Panc1 (cell line): ENCODE measurements at regions not wholly inside any gene's neighbourhood (a gene's known extent, or its start where the extent isn't known, plus 50 kb on each side); places are given as distances from the start of the nearest gene placed in this dataset.

Experiments used
- POLR2AphosphoS5 ChIP-seq: IDR thresholded peaks from 2 replicates; pipeline ENCODE4 v1.6.1; 2012; ENCODE audit warnings: mild to moderate bottlenecking, low read depth, low read length, moderate library complexity
- TCF7L2 ChIP-seq: IDR thresholded peaks from 2 replicates; pipeline ENCODE4 v1.6.1; 2011; ENCODE audit warnings: mild to moderate bottlenecking, low read depth, low read length, inconsistent platforms
- TF ChIP-seq, protein P1 (sequence below): fragments of 450-650 bp; IDR thresholded peaks from 2 replicates; pipeline ENCODE4 v1.5.1; 2017; ENCODE audit warnings: mild to moderate bottlenecking
- TF ChIP-seq, protein P2 (sequence below), 2 experiments: IDR thresholded peaks; 2 replicates each; pipeline ENCODE4 v1.6.1; 2011 to 2012; ENCODE audit warnings: low read depth in 2 of 2, control low read depth in 1 of 2, low read length in 1 of 2, mild to moderate bottlenecking in 1 of 2, moderate library complexity in 1 of 2; ENCODE audit not compliant: insufficient read depth in 1 of 2

DNA sequence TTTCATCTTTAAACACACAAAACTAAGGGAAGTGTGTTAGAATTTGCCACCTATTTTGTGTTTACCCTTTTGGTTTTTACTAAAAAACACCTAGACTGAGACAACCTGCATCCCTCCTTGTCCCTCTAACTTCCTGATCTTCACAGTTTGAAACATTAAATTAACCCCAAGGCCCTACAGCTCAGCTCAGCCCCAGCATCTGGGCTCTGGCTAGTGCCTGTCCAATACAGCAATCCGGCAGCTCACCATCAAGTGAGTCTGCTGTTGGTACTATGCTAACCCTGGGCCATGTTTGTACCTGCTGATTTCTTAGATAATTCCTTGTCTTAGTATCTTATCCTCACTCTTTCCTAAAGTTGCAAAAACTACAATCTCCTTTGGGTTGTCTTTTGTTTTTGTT is 162.4 kb downstream of the DSEL start:
- TF ChIP-seq, protein P1, sequence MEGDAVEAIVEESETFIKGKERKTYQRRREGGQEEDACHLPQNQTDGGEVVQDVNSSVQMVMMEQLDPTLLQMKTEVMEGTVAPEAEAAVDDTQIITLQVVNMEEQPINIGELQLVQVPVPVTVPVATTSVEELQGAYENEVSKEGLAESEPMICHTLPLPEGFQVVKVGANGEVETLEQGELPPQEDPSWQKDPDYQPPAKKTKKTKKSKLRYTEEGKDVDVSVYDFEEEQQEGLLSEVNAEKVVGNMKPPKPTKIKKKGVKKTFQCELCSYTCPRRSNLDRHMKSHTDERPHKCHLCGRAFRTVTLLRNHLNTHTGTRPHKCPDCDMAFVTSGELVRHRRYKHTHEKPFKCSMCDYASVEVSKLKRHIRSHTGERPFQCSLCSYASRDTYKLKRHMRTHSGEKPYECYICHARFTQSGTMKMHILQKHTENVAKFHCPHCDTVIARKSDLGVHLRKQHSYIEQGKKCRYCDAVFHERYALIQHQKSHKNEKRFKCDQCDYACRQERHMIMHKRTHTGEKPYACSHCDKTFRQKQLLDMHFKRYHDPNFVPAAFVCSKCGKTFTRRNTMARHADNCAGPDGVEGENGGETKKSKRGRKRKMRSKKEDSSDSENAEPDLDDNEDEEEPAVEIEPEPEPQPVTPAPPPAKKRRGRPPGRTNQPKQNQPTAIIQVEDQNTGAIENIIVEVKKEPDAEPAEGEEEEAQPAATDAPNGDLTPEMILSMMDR, result no peak
- TF ChIP-seq POLR2AphosphoS5 (no peak), TCF7L2 (no peak)
- TF ChIP-seq, protein P2, sequence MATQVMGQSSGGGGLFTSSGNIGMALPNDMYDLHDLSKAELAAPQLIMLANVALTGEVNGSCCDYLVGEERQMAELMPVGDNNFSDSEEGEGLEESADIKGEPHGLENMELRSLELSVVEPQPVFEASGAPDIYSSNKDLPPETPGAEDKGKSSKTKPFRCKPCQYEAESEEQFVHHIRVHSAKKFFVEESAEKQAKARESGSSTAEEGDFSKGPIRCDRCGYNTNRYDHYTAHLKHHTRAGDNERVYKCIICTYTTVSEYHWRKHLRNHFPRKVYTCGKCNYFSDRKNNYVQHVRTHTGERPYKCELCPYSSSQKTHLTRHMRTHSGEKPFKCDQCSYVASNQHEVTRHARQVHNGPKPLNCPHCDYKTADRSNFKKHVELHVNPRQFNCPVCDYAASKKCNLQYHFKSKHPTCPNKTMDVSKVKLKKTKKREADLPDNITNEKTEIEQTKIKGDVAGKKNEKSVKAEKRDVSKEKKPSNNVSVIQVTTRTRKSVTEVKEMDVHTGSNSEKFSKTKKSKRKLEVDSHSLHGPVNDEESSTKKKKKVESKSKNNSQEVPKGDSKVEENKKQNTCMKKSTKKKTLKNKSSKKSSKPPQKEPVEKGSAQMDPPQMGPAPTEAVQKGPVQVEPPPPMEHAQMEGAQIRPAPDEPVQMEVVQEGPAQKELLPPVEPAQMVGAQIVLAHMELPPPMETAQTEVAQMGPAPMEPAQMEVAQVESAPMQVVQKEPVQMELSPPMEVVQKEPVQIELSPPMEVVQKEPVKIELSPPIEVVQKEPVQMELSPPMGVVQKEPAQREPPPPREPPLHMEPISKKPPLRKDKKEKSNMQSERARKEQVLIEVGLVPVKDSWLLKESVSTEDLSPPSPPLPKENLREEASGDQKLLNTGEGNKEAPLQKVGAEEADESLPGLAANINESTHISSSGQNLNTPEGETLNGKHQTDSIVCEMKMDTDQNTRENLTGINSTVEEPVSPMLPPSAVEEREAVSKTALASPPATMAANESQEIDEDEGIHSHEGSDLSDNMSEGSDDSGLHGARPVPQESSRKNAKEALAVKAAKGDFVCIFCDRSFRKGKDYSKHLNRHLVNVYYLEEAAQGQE (IDR thresholded peaks at IDR 0.05; ENCODE audit: insufficient read depth in 1 of 2, low read depth in 2 of 2, low read length in 1 of 2), result no peak
